OCI-LY1 (cell line): ENCODE measurements at regions not wholly inside any gene's neighbourhood (a gene's known extent, or its start where the extent isn't known, plus 50 kb on each side); places are given as distances from the start of the nearest gene placed in this dataset.

Source experiments
- H2AFZ ChIP-seq: fragments of 200-600 bp; sonication (generic), shearing (Covaris generic); 2 replicates; pipeline ENCODE4 v1.6.0; 2014; ENCODE audit warnings: antibody characterized with exemption, mild to moderate bottlenecking, low read length
- H3F3A ChIP-seq: fragments of 200-600 bp; sonication (generic), shearing (Covaris generic); 2 replicates; pipeline ENCODE4 v1.6.0; 2014; ENCODE audit warnings: mild to moderate bottlenecking, antibody characterized with exemption, low read length, moderate library complexity; ENCODE audit not compliant: insufficient read depth
- H3K27ac ChIP-seq: fragments of 200-600 bp; sonication (generic); 2 replicates; pipeline ENCODE4 v1.5.1; 2014; ENCODE audit warnings: low read length, mixed run types, mild to moderate bottlenecking, low read depth; ENCODE audit not compliant: poor library complexity, severe bottlenecking
- H3K27me3 ChIP-seq: fragments of 200-600 bp; sonication (generic); 2 replicates; pipeline ENCODE4 v1.6.0; 2014; ENCODE audit warnings: antibody characterized with exemption, mild to moderate bottlenecking, low read length, moderate library complexity; ENCODE audit not compliant: insufficient read depth
- H3K36me3 ChIP-seq: fragments of 200-600 bp; sonication (generic); 2 replicates; pipeline ENCODE4 v1.6.1; 2014; ENCODE audit warnings: mild to moderate bottlenecking, antibody characterized with exemption, low read length, moderate library complexity, mixed read lengths; ENCODE audit not compliant: insufficient read depth
- H3K4me1 ChIP-seq: fragments of 200-600 bp; sonication (generic); 2 replicates; pipeline ENCODE4 v1.5.1; 2014; ENCODE audit warnings: mild to moderate bottlenecking, low read length, moderate library complexity; ENCODE audit not compliant: insufficient read depth, severe bottlenecking
- H3K4me2 ChIP-seq: fragments of 200-600 bp; sonication (generic), shearing (Covaris generic); 2 replicates; pipeline ENCODE4 v1.6.1; 2014; ENCODE audit warnings: low read length
- H3K4me3 ChIP-seq: fragments of 200-600 bp; sonication (generic); 2 replicates; pipeline ENCODE4 v1.5.1; 2014; ENCODE audit warnings: low read length, low read depth, mild to moderate bottlenecking, mixed read lengths; ENCODE audit not compliant: poor library complexity, severe bottlenecking
- H3K79me2 ChIP-seq: fragments of 200-600 bp; shearing (Covaris generic); 2 replicates; pipeline ENCODE4 v1.6.1; 2016; ENCODE audit warnings: mixed run types, low read length, mixed read lengths; ENCODE audit not compliant: insufficient read depth
- H3K9ac ChIP-seq: fragments of 200-600 bp; sonication (generic), shearing (Covaris generic); 2 replicates; pipeline ENCODE4 v1.6.1; 2014; ENCODE audit warnings: mild to moderate bottlenecking, low read length, mixed read lengths
- H3K9me2 ChIP-seq: fragments of 200-600 bp; sonication (generic), shearing (Covaris generic); 2 replicates; pipeline ENCODE4 v1.6.1; 2014; ENCODE audit warnings: low read depth, mild to moderate bottlenecking, low read length, mixed read lengths
- H3K9me3 ChIP-seq: fragments of 200-600 bp; shearing (Covaris generic); 2 replicates; pipeline ENCODE4 v1.6.1; 2014; ENCODE audit warnings: low read length, mixed read lengths
- H4K20me1 ChIP-seq: fragments of 200-600 bp; sonication (generic), shearing (Covaris generic); 2 replicates; pipeline ENCODE4 v1.6.0; 2016; ENCODE audit warnings: mild to moderate bottlenecking, low read length; ENCODE audit not compliant: insufficient read depth
- EZH2 ChIP-seq: fragments of 200-600 bp; sonication (generic), shearing (Covaris generic); IDR thresholded peaks from 2 replicates; pipeline ENCODE4 v1.8.0; 2017; ENCODE audit warnings: borderline replicate concordance, mixed run types, mild to moderate bottlenecking, antibody characterized with exemption, low read length, moderate library complexity, mixed read lengths
- TF ChIP-seq, protein P1 (sequence below): fragments of 200-600 bp; sonication (generic), shearing (Covaris generic); IDR thresholded peaks from 2 replicates; pipeline ENCODE4 v1.5.1; 2017; ENCODE audit warnings: mild to moderate bottlenecking, antibody characterized with exemption, low read length, moderate library complexity, mixed read lengths

DNA sequence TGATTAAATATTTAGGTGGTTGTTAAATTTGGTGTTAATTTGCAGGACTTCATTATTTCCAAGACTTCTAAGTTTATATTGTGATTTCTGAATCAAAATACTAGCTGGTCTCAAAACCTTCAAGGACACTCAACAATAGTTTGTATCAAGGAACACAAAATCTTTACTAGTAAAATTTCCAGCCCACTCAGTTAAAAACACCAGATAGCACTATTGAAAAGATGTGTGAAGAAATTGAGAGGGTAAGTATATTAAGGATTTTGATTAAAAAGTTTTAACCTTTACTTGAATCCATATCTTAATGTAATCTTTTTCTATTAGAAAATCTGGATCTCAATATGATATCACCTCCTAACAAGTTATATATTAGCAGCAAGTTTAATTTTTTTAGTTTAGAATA lies 89.3 kb upstream of the UGT8 start:
- no peaks in the 10 kb centered on the region for H3F3A ChIP-seq
- H3K9me2 ChIP-seq = no peaks in the 10 kb centered on the region

GRCh38 chr4:114512595-114513295 lies 85.9 kb upstream of the UGT8 start:
- Histone ChIP-seq H2AFZ (no peak overlapping the region), H3K27ac (no peak overlapping the region), H3K9me3 (no peaks in the 10 kb centered on the region), H3K27me3 (no peaks in the 10 kb centered on the region), H4K20me1 (no peaks in the 10 kb centered on the region), H3K9ac (no peak overlapping the region), H3K79me2 (no peaks in the 10 kb centered on the region), H3K9me2 (no peaks in the 10 kb centered on the region), H3F3A (no peaks in the 10 kb centered on the region), H3K4me3 (no peak overlapping the region), H3K4me2 (no peak overlapping the region), H3K4me1 (no peaks in the 10 kb centered on the region), H3K36me3 (no peaks in the 10 kb centered on the region)
- TF ChIP-seq EZH2 = no peak
- TF ChIP-seq, protein P1, sequence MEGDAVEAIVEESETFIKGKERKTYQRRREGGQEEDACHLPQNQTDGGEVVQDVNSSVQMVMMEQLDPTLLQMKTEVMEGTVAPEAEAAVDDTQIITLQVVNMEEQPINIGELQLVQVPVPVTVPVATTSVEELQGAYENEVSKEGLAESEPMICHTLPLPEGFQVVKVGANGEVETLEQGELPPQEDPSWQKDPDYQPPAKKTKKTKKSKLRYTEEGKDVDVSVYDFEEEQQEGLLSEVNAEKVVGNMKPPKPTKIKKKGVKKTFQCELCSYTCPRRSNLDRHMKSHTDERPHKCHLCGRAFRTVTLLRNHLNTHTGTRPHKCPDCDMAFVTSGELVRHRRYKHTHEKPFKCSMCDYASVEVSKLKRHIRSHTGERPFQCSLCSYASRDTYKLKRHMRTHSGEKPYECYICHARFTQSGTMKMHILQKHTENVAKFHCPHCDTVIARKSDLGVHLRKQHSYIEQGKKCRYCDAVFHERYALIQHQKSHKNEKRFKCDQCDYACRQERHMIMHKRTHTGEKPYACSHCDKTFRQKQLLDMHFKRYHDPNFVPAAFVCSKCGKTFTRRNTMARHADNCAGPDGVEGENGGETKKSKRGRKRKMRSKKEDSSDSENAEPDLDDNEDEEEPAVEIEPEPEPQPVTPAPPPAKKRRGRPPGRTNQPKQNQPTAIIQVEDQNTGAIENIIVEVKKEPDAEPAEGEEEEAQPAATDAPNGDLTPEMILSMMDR = no peak

More for the DNA sequence above, 89.3 kb upstream of the UGT8 start:
- Histone ChIP-seq H3K4me1 (no peaks in the 10 kb centered on the region), H2AFZ (no peak overlapping the region), H3K36me3 (no peaks in the 10 kb centered on the region), H3K4me2 (no peak overlapping the region), H4K20me1 (no peaks in the 10 kb centered on the region), H3K4me3 (no peak overlapping the region), H3K79me2 (no peaks in the 10 kb centered on the region), H3K9ac (no peak overlapping the region), H3K27me3 (no peaks in the 10 kb centered on the region), H3K27ac (no peak overlapping the region), H3K9me3 (no peaks in the 10 kb centered on the region)
- TF ChIP-seq EZH2 = no peak
- TF ChIP-seq, protein P1 = peak; percentile 21; the same call in 1 of the 2 replicates

DNA sequence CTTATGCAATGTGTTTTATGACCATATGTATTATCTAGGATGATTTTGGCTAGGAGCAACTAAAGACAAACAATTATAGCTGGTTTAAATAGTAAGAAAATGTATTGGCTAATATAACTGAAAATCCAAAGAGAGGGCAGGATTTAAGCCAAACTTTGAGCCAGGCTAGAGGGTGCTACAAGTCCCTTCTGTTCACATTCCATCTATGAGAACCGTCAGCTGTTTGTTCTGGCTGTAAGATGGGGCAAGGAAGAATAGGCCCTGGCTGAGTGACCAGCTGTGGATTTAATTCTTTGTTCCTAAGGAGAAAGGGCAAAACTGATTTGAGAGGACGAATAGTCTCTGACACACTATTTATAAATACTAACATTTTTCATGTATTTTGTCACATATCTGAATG lies 79.2 kb upstream of the UGT8 start:
- no peaks in the 10 kb centered on the region for H3K79me2 ChIP-seq
- H4K20me1 ChIP-seq = no peaks in the 10 kb centered on the region
- H3K9me3 ChIP-seq = no peaks in the 10 kb centered on the region
- H3K4me1 ChIP-seq = no peaks in the 10 kb centered on the region
- no peak overlapping the region for H3K27ac ChIP-seq
- no peaks in the 10 kb centered on the region for H3K27me3 ChIP-seq
- H3K4me2 ChIP-seq = no peak overlapping the region
- no peaks in the 10 kb centered on the region for H3F3A ChIP-seq
- TF ChIP-seq EZH2 = no peak
- TF ChIP-seq, protein P1 = no peak
- no peak overlapping the region for H3K9ac ChIP-seq
- H2AFZ ChIP-seq = no peak overlapping the region
- no peak overlapping the region for H3K4me3 ChIP-seq
- H3K36me3 ChIP-seq = no peaks in the 10 kb centered on the region
- no peaks in the 10 kb centered on the region for H3K9me2 ChIP-seq
